ENCODE measurements at regions not wholly inside any gene's neighbourhood (a gene's known extent, or its start where the extent isn't known, plus 50 kb on each side); places are given as distances from the start of the nearest gene placed in this dataset.

DNA sequence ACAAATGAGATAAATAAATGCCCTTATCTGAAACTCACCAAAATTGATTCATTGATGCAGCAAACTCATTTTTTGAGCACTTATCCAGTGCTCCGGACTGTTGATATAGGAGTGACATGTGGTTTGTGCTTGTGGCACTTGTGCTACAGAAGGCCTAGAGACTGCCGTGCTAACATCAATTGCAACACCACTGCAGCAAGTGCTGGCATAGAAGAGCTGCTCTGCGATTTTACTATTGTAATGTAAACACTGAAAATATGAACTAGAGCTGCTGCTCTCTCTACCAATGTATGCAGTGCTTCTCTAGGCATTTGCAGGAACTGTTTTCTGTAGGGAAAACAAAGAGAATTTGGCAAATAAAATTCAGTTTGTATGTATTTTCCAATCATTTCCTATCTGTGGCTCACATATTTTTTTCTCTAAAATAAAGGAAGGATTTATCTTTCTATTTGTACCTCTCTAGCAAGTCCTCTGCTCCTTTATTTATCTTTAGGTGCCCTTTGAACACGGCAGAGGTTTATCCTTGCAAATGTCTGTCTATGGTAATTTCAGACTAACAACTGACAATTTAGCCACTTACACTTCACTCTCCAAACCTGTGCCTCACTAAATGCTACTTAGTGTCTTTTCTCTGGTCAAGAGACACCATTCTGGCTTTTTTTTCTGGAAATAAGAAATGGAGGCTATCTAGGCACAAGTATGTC lies 409.5 kb upstream of the ADGRL2 start:
- Histone ChIP-seq H3K27me3 (ENCODE audit: control insufficient read depth, insufficient read depth, low read length) (no peaks in the 10 kb centered on the region), H3K36me3 (ENCODE audit: control insufficient read depth, insufficient read depth, low read length) (no peaks in the 10 kb centered on the region), H3K9me3 (ENCODE audit: control insufficient read depth, insufficient read depth, low read depth, low read length) (no peaks in the 10 kb centered on the region), H3K27ac (ENCODE audit: low read length) (no peak overlapping the region), H3K4me3 (ENCODE audit: low read depth in 2 of 2, low read length in 2 of 2) (no peak overlapping the region), H3K4me1 (ENCODE audit: control insufficient read depth, insufficient read depth, low read length) (no peaks in the 10 kb centered on the region)
- ChIA-PET POLR2A (no interaction called here), CTCF (no interaction called here)
- in situ Hi-C loops (cut with HindIII; ENCODE audit: low pct_unique_long_range_greater_than_20kb, low sequenced_read_pairs) (no loop called here), intact Hi-C loops (cut with micrococcal nuclease; ENCODE audit: unreplicated experiment) (no loop called here)
- no TSS peak for BruUV-seq (replicated peaks)
- ATAC-seq (no peak), DNase-seq (ENCODE audit: low read depth, low spot score) (no peak)
- TF ChIP-seq POLR2AphosphoS5 (IDR thresholded peaks at IDR 0.05; ENCODE audit: low read depth, low read length) (no peak), TCF7L2 (IDR thresholded peaks at IDR 0.05; ENCODE audit: low read depth, low read length) (no peak), SIN3A (IDR thresholded peaks at IDR 0.05; ENCODE audit: borderline replicate concordance, insufficient read depth, low read depth, low read length) (no peak)
- TF ChIP-seq, protein P1, sequence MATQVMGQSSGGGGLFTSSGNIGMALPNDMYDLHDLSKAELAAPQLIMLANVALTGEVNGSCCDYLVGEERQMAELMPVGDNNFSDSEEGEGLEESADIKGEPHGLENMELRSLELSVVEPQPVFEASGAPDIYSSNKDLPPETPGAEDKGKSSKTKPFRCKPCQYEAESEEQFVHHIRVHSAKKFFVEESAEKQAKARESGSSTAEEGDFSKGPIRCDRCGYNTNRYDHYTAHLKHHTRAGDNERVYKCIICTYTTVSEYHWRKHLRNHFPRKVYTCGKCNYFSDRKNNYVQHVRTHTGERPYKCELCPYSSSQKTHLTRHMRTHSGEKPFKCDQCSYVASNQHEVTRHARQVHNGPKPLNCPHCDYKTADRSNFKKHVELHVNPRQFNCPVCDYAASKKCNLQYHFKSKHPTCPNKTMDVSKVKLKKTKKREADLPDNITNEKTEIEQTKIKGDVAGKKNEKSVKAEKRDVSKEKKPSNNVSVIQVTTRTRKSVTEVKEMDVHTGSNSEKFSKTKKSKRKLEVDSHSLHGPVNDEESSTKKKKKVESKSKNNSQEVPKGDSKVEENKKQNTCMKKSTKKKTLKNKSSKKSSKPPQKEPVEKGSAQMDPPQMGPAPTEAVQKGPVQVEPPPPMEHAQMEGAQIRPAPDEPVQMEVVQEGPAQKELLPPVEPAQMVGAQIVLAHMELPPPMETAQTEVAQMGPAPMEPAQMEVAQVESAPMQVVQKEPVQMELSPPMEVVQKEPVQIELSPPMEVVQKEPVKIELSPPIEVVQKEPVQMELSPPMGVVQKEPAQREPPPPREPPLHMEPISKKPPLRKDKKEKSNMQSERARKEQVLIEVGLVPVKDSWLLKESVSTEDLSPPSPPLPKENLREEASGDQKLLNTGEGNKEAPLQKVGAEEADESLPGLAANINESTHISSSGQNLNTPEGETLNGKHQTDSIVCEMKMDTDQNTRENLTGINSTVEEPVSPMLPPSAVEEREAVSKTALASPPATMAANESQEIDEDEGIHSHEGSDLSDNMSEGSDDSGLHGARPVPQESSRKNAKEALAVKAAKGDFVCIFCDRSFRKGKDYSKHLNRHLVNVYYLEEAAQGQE (IDR thresholded peaks at IDR 0.05; ENCODE audit: insufficient read depth in 1 of 2, low read depth in 2 of 2, low read length in 1 of 2), result no peak
- TF ChIP-seq, protein P2, sequence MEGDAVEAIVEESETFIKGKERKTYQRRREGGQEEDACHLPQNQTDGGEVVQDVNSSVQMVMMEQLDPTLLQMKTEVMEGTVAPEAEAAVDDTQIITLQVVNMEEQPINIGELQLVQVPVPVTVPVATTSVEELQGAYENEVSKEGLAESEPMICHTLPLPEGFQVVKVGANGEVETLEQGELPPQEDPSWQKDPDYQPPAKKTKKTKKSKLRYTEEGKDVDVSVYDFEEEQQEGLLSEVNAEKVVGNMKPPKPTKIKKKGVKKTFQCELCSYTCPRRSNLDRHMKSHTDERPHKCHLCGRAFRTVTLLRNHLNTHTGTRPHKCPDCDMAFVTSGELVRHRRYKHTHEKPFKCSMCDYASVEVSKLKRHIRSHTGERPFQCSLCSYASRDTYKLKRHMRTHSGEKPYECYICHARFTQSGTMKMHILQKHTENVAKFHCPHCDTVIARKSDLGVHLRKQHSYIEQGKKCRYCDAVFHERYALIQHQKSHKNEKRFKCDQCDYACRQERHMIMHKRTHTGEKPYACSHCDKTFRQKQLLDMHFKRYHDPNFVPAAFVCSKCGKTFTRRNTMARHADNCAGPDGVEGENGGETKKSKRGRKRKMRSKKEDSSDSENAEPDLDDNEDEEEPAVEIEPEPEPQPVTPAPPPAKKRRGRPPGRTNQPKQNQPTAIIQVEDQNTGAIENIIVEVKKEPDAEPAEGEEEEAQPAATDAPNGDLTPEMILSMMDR (IDR thresholded peaks at IDR 0.05), result no peak

DNA sequence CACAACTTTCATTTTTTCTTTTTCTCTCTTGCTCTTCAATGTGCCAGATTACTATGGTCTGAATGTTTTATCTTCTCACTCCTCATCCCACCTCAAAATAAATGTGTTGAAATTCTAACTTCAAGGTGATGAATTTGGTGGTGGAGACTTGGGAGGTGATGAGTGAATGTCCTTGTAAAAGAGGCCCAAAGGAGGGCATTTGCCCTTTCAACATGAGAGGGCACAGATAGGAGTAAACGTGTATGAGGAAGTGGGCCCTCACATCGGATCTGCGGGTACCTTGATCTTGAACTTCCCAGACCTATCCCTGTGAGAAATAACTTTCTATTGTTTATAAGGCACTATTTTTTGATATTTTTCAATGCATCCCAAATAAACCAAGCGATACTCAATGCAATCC lies 412.3 kb upstream of the ADGRL2 start:
- ATAC-seq, result no peak
- intact Hi-C loops (cut with micrococcal nuclease; ENCODE audit: unreplicated experiment) (no loop called here), in situ Hi-C loops (cut with HindIII; ENCODE audit: low pct_unique_long_range_greater_than_20kb, low sequenced_read_pairs) (no loop called here)
- ChIA-PET CTCF (no interaction called here), POLR2A (no interaction called here)
- TF ChIP-seq, protein P1 (IDR thresholded peaks at IDR 0.05; ENCODE audit: insufficient read depth in 1 of 2, low read depth in 2 of 2, low read length in 1 of 2), result no peak
- TF ChIP-seq POLR2AphosphoS5 (IDR thresholded peaks at IDR 0.05; ENCODE audit: low read depth, low read length), result no peak
- TF ChIP-seq, protein P2 (IDR thresholded peaks at IDR 0.05), result no peak
- TF ChIP-seq SIN3A (IDR thresholded peaks at IDR 0.05; ENCODE audit: borderline replicate concordance, insufficient read depth, low read depth, low read length), result no peak
- TF ChIP-seq TCF7L2 (IDR thresholded peaks at IDR 0.05; ENCODE audit: low read depth, low read length), result no peak
- BruUV-seq (replicated peaks), result no TSS peak
- Histone ChIP-seq H3K4me3 (ENCODE audit: low read depth in 2 of 2, low read length in 2 of 2) (no peak overlapping the region), H3K9me3 (ENCODE audit: control insufficient read depth, insufficient read depth, low read depth, low read length) (no peaks in the 10 kb centered on the region), H3K36me3 (ENCODE audit: control insufficient read depth, insufficient read depth, low read length) (no peaks in the 10 kb centered on the region), H3K27me3 (ENCODE audit: control insufficient read depth, insufficient read depth, low read length) (no peaks in the 10 kb centered on the region), H3K27ac (ENCODE audit: low read length) (no peak overlapping the region), H3K4me1 (ENCODE audit: control insufficient read depth, insufficient read depth, low read length) (no peaks in the 10 kb centered on the region)
- DNase-seq (ENCODE audit: low read depth, low spot score), result no peak

Data from Panc1 (cell line).